ENCODE measurements at regions not wholly inside any gene's neighbourhood (a gene's known extent, or its start where the extent isn't known, plus 50 kb on each side); places are given as distances from the start of the nearest gene placed in this dataset.

DNA sequence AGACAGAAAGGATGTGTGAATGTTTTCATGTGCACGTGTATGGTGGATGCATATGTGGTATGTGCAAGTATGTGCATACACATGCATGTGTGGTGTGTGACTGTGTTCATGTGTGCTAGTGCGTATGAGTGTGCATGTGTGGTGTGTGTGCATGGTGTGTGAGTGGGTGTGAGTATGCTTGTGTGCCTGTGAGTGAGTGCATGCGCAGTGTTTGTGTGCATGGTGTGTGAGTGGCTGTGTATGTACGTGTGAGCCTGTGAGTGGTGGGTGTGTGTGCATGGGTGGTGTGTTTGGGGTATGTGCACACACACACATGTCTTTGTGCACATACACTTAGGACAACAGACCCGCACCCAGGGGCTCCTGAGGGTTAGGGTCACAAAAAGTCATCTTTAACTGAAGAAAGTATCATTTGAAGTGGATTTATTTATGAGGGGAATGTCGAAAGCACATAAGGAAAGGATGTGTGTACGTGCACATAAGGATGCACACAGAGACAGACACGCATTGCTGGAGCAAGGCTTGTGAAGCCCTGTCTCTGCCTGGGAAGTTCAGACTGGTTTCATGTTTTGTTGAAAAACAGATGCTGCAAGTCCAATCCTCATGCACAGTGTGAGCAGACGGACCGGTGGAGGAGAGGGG lies 237.0 kb downstream of the SYK start:
- no peak for DNase-seq (ENCODE audit: low read depth)
- no peak overlapping the region for H3K4me3 ChIP-seq (ENCODE audit: low read depth, low read length)
- TF ChIP-seq, protein P1, sequence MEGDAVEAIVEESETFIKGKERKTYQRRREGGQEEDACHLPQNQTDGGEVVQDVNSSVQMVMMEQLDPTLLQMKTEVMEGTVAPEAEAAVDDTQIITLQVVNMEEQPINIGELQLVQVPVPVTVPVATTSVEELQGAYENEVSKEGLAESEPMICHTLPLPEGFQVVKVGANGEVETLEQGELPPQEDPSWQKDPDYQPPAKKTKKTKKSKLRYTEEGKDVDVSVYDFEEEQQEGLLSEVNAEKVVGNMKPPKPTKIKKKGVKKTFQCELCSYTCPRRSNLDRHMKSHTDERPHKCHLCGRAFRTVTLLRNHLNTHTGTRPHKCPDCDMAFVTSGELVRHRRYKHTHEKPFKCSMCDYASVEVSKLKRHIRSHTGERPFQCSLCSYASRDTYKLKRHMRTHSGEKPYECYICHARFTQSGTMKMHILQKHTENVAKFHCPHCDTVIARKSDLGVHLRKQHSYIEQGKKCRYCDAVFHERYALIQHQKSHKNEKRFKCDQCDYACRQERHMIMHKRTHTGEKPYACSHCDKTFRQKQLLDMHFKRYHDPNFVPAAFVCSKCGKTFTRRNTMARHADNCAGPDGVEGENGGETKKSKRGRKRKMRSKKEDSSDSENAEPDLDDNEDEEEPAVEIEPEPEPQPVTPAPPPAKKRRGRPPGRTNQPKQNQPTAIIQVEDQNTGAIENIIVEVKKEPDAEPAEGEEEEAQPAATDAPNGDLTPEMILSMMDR (IDR thresholded peaks at IDR 0.05; ENCODE audit: insufficient read depth, low read depth, low read length): no peak

DNA sequence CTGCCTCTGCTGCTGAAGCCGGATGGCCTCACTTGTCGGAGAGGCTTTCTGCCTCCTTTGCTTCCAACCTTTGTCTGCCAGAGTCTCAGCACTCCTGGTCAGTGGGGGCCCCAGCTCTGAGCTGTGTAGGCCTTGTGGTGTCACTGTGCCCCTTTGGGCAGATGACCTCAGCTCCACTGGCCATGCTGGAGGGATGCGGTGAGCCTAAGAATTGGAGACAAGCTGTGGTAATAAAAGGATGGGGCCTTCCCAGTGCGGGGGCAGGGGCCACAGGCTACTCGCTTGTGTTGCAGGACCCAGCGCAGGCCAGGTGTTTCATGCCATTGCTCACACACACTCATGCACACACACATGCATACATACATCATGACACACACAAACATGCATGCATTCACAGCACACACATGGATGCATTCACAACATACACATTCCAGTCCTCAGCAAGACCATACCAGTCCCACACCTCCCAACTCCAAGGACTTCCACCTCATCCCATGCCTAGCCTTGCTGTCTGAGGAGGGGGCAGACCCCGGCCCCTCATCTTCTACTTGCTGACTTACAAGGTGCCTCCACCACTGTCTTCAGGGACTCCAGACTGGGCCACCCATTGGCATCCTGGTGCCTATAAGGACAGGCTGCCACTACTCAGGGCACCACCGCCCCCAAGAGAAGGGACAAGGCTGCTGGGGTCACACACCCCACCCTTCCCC lies 237.7 kb downstream of the SYK start:
- H3K4me3 ChIP-seq (ENCODE audit: low read depth, low read length): no peak overlapping the region
- DNase-seq (ENCODE audit: low read depth): no peak
- TF ChIP-seq, protein P1 (IDR thresholded peaks at IDR 0.05; ENCODE audit: insufficient read depth, low read depth, low read length): no peak

DNA sequence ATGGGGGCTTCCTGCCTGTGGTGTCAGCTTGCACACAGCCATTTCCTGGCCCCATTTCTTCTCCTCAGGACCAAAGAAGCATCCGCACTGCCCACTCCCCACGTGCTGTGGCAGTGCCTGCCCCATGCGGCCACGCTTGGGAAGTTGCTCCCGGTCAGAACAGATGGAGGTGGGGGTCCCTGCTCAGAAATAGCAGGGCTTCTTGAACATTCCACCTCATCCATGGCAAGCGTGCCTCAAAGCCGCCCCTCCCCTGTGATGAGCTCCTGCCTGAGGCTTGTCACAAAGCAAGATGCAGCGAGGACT lies 238.2 kb downstream of the SYK start:
- DNase-seq (ENCODE audit: low read depth): no peak
- no peak overlapping the region for H3K4me3 ChIP-seq (ENCODE audit: low read depth, low read length)
- TF ChIP-seq, protein P1 (IDR thresholded peaks at IDR 0.05; ENCODE audit: insufficient read depth, low read depth, low read length): no peak

DNA sequence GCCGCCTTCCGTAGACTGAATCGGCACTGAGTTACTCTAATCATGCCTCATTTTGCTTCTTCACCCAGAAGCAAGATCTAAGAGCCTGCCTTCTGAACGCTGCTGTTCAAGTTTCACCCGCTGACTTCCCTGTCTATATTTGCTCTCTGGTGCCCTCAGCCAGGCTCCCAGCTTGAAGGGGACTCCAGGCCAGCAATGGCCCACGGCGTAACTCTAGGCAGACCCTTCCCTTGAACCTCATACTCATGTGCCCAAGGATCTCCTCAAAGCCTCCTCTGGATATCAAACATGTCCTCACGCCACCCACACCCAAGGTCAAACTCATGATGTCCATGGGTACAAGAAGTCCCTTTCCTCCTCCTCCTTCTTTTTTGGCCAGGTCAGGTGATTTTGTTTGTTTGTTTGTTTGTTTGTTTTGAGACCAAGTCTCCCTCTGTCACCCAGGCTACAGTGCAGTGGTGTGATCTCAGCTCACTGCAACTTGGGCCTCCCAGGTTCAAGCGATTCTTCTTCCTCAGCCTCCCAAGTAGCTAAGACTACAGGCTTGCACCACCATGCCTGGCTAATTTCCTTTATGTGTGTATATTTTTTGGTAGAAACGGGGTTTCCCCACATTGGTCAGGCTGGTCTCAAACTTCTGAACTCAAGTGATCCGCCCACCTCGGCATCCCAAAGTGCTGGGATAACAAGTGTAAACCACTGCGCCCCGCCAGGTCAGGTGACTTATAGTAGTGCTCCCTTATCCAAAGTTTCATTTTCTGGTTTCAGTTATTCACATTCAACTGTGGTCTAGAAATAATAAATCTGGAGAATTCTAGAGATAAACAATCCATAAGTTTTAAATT lies 239.0 kb downstream of the SYK start:
- no peak for DNase-seq (ENCODE audit: low read depth)
- H3K4me3 ChIP-seq (ENCODE audit: low read depth, low read length): no peak overlapping the region
- TF ChIP-seq, protein P1 (IDR thresholded peaks at IDR 0.05; ENCODE audit: insufficient read depth, low read depth, low read length): no peak

DNA sequence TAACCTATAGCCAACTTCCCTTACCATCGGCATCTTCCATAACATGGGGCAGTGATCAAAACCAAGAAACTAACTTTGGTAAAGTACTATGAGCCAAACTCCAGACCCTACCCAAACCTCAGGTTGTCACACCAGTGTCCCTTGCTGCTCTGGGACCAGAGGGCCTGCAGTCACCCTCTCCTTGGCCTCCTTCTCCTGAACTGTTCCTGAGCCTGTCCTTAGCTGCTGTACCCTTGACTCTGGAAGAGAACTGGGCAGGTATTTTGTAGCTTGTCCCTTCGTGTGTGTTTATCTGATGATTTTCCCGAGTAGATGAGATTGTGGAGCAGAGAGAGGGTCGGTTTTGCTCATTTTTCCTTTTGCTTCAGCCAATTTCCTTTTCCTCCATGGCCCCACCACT lies 240.4 kb downstream of the SYK start:
- H3K4me3 ChIP-seq (ENCODE audit: low read depth, low read length): no peak overlapping the region
- no peak for DNase-seq (ENCODE audit: low read depth)
- TF ChIP-seq, protein P1 (IDR thresholded peaks at IDR 0.05; ENCODE audit: insufficient read depth, low read depth, low read length): no peak

DNA sequence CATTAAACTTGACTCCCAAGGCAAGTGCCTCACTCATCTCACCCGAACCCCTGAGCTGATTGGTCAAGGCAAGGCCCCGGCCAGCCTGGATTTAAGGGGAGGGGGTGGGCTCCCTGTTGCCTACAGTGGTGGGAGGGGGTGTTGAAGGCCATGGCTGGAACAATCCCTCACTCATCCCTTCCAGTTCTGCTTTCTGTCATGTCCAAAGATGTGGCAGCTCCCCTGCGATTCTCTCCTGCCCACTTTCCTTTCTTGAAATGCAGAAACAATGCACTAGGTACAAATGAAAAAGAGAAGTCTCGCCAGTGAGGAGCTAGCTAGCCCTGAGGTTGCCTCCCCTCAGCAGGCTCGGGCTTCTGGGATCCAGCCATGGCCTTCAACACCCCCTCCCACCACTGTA lies 240.9 kb downstream of the SYK start:
- DNase-seq (ENCODE audit: low read depth): no peak
- H3K4me3 ChIP-seq (ENCODE audit: low read depth, low read length): no peak overlapping the region
- TF ChIP-seq, protein P1 (IDR thresholded peaks at IDR 0.05; ENCODE audit: insufficient read depth, low read depth, low read length): no peak

Data from fibroblast of villous mesenchyme (primary cell).